CD4-positive, alpha-beta T cell (primary cell): ENCODE measurements at regions not wholly inside any gene's neighbourhood (a gene's known extent, or its start where the extent isn't known, plus 50 kb on each side); places are given as distances from the start of the nearest gene placed in this dataset.
"Not testable (repeated sequence)": the region's sequence is repeated elsewhere in the genome, so short reads cannot be mapped to it uniquely, and the experiment has no call there.

Source experiments
- ATAC-seq: fragments of 200-7000 bp; cut with Tn5 transposase; one replicate; pipeline ENCODE4 v1.10.0; 2022; ENCODE audit warnings: mild to moderate bottlenecking; ENCODE audit not compliant: poor library complexity
- CTCF ChIA-PET: fragments of 350-600 bp; sonication (Branson Sonifier 250); formaldehyde crosslinking; loops from one replicate; lab custom pipeline; 2021; ENCODE audit warnings: antibody characterized with exemption, inconsistent platforms; lab: Charles Lee
- POLR2A ChIA-PET: fragments of 350-600 bp; sonication (Branson Sonifier 250); formaldehyde crosslinking; loops from one replicate; lab custom pipeline; 2021; ENCODE audit warnings: antibody characterized with exemption, inconsistent platforms; lab: Charles Lee
- DNase-seq, 14 experiments: peaks; one replicate each; pipeline ENCODE4 v3.0.0-alpha.2; 2013 to 2020; ENCODE audit warnings: mixed read lengths in 2 of 14
- H3K27ac ChIP-seq, 2 donors: one replicate each; pipeline versions ENCODE4 v1.5.1 to v1.7.0; 2013; ENCODE audit warnings: low read length in 2 of 2, low read depth in 1 of 2, mild to moderate bottlenecking in 1 of 2
- H3K27me3 ChIP-seq, 2 experiments: 1 replicate in 1 of 2; 2 replicates in 1 of 2; pipeline versions ENCODE4 v1.6.1 to v1.7.0; 2013; ENCODE audit warnings: low read length in 2 of 2, control low read depth in 1 of 2, mild to moderate bottlenecking in 1 of 2, moderate library complexity in 1 of 2; ENCODE audit not compliant: insufficient read depth in 2 of 2, control insufficient read depth in 1 of 2
- H3K36me3 ChIP-seq: one replicate; pipeline ENCODE4 v1.6.1; 2013; ENCODE audit warnings: low read length, control low read depth; ENCODE audit not compliant: insufficient read depth
- H3K4me1 ChIP-seq: one replicate; pipeline ENCODE4 v1.6.1; 2013; ENCODE audit warnings: low read length, control low read depth; ENCODE audit not compliant: insufficient read depth
- H3K4me3 ChIP-seq: one replicate; pipeline ENCODE4 v1.5.1; 2013; ENCODE audit warnings: mild to moderate bottlenecking, low read length, moderate library complexity
- H3K9me3 ChIP-seq, 2 experiments: 1 replicate in 1 of 2; 2 replicates in 1 of 2; pipeline versions ENCODE4 v1.6.1 to v1.7.0; 2013; ENCODE audit warnings: low read length in 2 of 2, mild to moderate bottlenecking in 2 of 2, control low read depth in 1 of 2, moderate library complexity in 1 of 2; ENCODE audit not compliant: control insufficient read depth in 1 of 2, insufficient read depth in 1 of 2
- H3K27ac Mint-ChIP-seq: one replicate; pipeline ENCODE4 v1.8.0; 2020; ENCODE audit warnings: mixed read lengths
- H3K27me3 Mint-ChIP-seq: one replicate; pipeline ENCODE4 v1.8.0; 2021; ENCODE audit warnings: mixed read lengths
- H3K36me3 Mint-ChIP-seq: one replicate; pipeline ENCODE4 v1.8.0; 2021; ENCODE audit warnings: low read depth, mixed read lengths
- H3K4me1 Mint-ChIP-seq: one replicate; pipeline ENCODE4 v1.8.0; 2021; ENCODE audit warnings: low read depth, mixed read lengths
- H3K4me3 Mint-ChIP-seq: one replicate; pipeline ENCODE4 v1.8.0; 2020; ENCODE audit warnings: mild to moderate bottlenecking, mixed read lengths
- H3K9me3 Mint-ChIP-seq: one replicate; pipeline ENCODE4 v1.8.0; 2020; ENCODE audit warnings: mixed read lengths
- intact Hi-C, 2 experiments: fragments of 100-400 bp; cut with DNase I in 1 of 2; cut with micrococcal nuclease in 1 of 2; formaldehyde crosslinking; loops; one replicate each; pipeline versions ENCODE4 v1.15.1 to v1.9.0; 2023 to 2025; cut with DNase I, micrococcal nuclease

DNA sequence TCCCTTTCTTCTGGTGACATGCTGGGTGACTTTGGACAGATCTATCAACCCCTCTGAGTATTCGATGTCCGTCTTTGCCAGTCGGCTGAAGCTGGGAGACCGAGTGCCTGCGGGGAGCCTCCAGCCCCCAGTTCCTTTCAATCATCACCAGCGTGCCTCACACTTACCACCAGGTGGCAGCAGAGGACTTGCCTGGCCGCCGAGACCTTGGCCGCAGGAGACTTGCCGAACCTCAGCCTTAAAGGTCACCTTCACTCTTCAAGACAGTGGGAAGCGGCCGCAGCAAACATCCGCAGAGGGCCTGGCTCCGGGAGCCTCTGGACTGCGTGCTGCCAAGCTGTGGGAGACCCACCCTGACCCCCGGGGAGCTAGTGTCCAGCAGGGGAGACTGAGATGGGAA lies 3952.2 kb upstream of the TPTE start:
- CTCF ChIA-PET, H3K27me3 Mint-ChIP-seq, H3K27ac ChIP-seq, H3K9me3 ChIP-seq, H3K27me3 ChIP-seq, H3K36me3 Mint-ChIP-seq, H3K36me3 ChIP-seq, DNase-seq, H3K4me1 Mint-ChIP-seq, intact Hi-C loops, POLR2A ChIA-PET, H3K4me1 ChIP-seq, H3K9me3 Mint-ChIP-seq, H3K27ac Mint-ChIP-seq, H3K4me3 ChIP-seq, H3K4me3 Mint-ChIP-seq: not testable (repeated sequence)
- ATAC-seq = peak; percentile 51

DNA sequence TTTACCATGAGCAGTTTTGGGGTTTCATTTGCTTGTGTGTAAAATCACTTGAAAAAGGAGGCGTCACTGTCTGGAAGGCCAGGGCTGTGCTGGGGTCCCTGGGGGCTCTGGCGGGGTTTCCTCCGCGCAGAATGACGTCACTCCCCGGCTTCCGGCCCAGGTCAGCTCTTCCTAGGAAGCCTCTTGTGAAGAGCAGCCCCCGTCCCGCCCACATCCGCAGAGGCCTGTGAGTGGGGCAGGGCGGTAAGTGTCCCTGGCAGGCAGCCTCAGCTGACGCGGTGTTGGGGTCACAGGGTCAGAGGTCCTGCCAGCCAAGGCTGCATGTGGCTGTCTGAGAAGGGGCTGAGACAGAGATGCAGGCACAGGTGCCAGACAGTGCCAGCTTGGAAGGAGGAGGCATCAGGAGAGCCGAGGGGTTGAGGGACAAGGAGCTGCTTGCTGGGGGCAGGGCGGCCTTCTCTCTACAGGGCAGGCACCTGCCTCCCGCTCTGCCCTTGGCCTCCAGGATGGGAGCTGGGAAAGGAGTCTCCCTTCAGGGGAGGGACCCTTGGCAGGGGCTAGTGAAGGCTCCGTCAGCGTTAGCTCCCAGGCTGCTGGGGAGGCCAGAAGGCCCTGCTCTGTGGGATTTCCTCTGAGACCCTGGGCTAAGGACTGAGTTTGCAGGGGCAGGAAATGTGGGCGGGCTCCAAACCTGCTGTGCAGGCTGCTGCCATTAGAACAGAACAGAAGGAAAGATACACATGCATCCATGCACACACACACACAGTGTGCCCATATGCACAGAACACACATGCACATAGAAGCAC lies 3951.6 kb upstream of the TPTE start:
- H3K36me3 ChIP-seq, DNase-seq, H3K27ac Mint-ChIP-seq, H3K27me3 Mint-ChIP-seq, H3K9me3 ChIP-seq, H3K4me3 ChIP-seq, H3K27ac ChIP-seq, POLR2A ChIA-PET, CTCF ChIA-PET, H3K27me3 ChIP-seq, H3K4me1 Mint-ChIP-seq, H3K9me3 Mint-ChIP-seq, H3K4me1 ChIP-seq, intact Hi-C loops, H3K36me3 Mint-ChIP-seq, H3K4me3 Mint-ChIP-seq: not testable (repeated sequence)
- peak; percentile 86 for ATAC-seq

- not testable (repeated sequence) for ATAC-seq
Observed at GRCh38 chr21:6570700-6571368, 3950.5 kb upstream of the TPTE start.

DNA sequence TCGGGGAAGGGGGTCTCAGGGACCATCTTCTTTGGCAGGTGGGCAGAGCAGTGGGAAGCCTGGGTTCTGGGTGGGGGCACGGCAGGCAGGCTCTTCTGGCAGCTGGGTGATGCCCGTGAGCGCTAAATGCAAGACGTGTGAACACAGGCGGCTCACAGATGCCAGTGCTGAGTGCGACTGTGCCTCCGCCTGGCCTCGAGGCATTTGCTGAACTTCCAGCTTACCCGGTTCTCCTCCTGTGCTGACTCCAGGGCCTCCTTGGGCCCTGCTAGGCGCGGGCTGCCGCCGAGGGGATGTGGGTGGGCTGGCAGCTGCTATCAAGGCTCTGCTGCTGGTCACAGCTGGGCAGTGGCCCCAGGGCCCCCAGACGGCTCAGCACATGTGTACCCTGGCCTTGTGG lies 3947.8 kb upstream of the TPTE start:
- H3K4me1 ChIP-seq, H3K27ac Mint-ChIP-seq, H3K27me3 ChIP-seq, POLR2A ChIA-PET, H3K27ac ChIP-seq, CTCF ChIA-PET, H3K9me3 Mint-ChIP-seq, H3K36me3 Mint-ChIP-seq, H3K27me3 Mint-ChIP-seq, H3K9me3 ChIP-seq, intact Hi-C loops, H3K4me3 Mint-ChIP-seq, ATAC-seq, H3K4me1 Mint-ChIP-seq, DNase-seq, H3K4me3 ChIP-seq, H3K36me3 ChIP-seq: not testable (repeated sequence)

More at GRCh38 chr21:6570700-6571368, 3950.5 kb upstream of the TPTE start:
- H3K9me3 ChIP-seq, POLR2A ChIA-PET, H3K27ac ChIP-seq, intact Hi-C loops, H3K4me1 Mint-ChIP-seq, H3K9me3 Mint-ChIP-seq, H3K36me3 ChIP-seq, CTCF ChIA-PET, DNase-seq, H3K27me3 Mint-ChIP-seq, H3K27ac Mint-ChIP-seq, H3K27me3 ChIP-seq, H3K4me3 ChIP-seq, H3K36me3 Mint-ChIP-seq, H3K4me3 Mint-ChIP-seq, H3K4me1 ChIP-seq: not testable (repeated sequence)

DNA sequence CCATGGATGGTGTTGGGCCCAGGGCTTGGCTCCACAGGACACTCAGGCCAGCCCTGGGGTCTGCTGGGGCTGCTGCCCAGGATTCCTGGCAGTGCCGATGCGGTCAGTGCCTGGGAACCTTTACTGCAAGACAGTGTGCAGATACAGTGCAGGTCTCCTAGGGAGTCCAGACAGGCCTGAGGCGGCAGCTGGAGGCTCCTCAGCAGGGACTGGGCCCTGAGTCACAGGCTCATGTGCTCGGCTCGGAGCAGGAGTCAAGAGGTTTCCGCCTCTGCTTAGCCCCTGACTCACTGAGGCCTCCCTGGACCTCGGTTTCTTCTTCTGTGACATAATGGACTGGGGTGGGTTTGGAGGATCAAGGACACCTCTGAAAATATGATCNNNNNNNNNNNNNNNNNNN lies 3941.6 kb upstream of the TPTE start:
- H3K27ac Mint-ChIP-seq, H3K4me3 Mint-ChIP-seq, POLR2A ChIA-PET, H3K9me3 ChIP-seq, H3K4me1 Mint-ChIP-seq, H3K4me3 ChIP-seq, H3K27me3 Mint-ChIP-seq, H3K4me1 ChIP-seq, DNase-seq, H3K27me3 ChIP-seq, H3K36me3 ChIP-seq, H3K36me3 Mint-ChIP-seq, H3K27ac ChIP-seq, ATAC-seq, CTCF ChIA-PET, intact Hi-C loops, H3K9me3 Mint-ChIP-seq: not testable (repeated sequence)
